Left colon (tissue), 2 donors: ENCODE measurements at regions not wholly inside any gene's neighbourhood (a gene's known extent, or its start where the extent isn't known, plus 50 kb on each side); places are given as distances from the start of the nearest gene placed in this dataset.

Experiments used
- ATAC-seq: fragments of 200-7000 bp; cut with Tn5 transposase; one replicate; pipeline ENCODE4 v1.9.1; 2020; ENCODE audit warnings: mild to moderate bottlenecking, moderate library complexity
- DNase-seq, 2 donors: peaks; one replicate each; pipeline ENCODE4 v3.0.0-alpha.2; 2020
- intact Hi-C, 2 donors: fragments of 100-400 bp; cut with DNase I in 1 of 2; cut with micrococcal nuclease in 1 of 2; formaldehyde crosslinking; loops; one replicate each; pipeline versions ENCODE4 v1.11.2 to v1.14.0; 2022; cut with DNase I, micrococcal nuclease
- donor health status: DM: no; HTN: no; CAD: no.
- donor health status: DM: yes; HTN: yes; CAD: no.

GRCh38 chr3:22089284-22089683 is 338.3 kb upstream of the ZNF385D start:
- intact Hi-C loops, result no loop called here

DNA sequence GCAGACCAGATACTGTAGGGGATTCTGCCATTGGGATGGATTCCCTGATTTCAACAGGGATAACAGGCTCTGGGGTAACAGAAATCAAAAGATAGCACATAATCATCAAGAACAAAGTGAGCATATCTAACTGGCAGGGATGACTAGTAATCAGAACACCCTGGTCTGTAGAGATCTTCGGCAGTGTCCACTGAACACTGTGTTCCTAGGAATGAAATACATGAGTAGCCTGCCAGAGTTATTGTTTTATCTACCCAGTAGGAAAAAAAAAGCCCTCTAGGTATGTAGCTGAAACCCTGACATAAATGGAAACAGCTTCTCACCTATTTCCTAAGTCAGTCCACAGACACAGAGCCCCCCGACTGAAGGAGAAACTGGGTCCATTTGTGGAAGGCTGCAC is 340.3 kb upstream of the ZNF385D start:
- no peak for DNase-seq
- intact Hi-C loops, result no loop called here
- no peak for ATAC-seq

More at GRCh38 chr3:22089284-22089683, 338.3 kb upstream of the ZNF385D start:
- ATAC-seq, result peak; percentile 68
- peak in 1 of 2 donors; percentile 7 for DNase-seq

GRCh38 chr3:22098021-22098420 is 347.0 kb upstream of the ZNF385D start:
- ATAC-seq (no peak), DNase-seq (no peak)
- intact Hi-C loops, result no loop called here

GRCh38 chr3:22101351-22101750 is 350.3 kb upstream of the ZNF385D start:
- no peak for DNase-seq
- ATAC-seq, result no peak
- intact Hi-C loops, result no loop called here

DNA sequence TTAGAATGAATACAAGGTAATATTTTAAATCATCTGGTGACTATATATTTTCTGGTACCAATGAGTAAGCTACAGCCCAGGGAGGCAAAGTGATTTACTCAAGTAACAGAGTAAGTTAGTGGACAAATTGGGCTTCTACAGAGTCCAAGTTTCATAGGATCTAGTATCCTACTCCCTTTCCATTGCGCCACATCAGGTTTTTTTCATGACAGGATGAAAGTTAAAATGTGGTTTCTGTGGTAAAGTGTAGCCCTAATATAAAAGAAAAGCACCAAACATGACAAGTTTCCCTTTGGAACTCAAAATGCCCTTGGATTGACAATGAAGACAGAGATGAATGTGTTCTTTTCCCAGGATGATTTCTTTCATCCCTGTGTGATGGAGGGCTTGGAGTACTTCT is 350.8 kb upstream of the ZNF385D start:
- intact Hi-C loops, result no loop called here
- ATAC-seq, result no peak

GRCh38 chr3:22103423-22103822 is 352.4 kb upstream of the ZNF385D start:
- ATAC-seq (no peak), DNase-seq (no peak)
- intact Hi-C loops, result no loop called here

More for the DNA sequence above, 350.8 kb upstream of the ZNF385D start:
- no peak for DNase-seq

- no peak for ATAC-seq
- no peak for DNase-seq
- intact Hi-C loops, result no loop called here
Observed at GRCh38 chr3:22106213-22106896, 355.3 kb upstream of the ZNF385D start.

DNA sequence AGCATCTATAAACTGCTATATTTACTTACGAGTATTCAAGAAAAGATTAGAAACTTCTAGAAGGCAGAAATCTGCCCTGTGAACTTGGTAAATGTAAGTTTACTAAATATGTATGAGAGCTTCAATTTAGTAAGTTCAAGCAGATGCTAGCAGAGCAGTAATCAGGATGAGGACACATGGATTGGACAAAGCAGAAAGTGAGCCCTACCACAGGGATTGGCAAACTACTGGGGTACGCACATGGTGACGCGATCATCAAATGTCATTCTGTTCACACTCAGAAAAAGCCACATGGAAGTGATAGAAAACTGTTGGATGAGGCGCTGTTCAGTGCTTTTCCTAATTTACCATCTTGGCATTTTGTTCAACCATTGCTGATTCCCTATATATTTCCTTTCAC is 360.2 kb upstream of the ZNF385D start:
- intact Hi-C loops, result no loop called here
- DNase-seq (no peak), ATAC-seq (no peak)

DNA sequence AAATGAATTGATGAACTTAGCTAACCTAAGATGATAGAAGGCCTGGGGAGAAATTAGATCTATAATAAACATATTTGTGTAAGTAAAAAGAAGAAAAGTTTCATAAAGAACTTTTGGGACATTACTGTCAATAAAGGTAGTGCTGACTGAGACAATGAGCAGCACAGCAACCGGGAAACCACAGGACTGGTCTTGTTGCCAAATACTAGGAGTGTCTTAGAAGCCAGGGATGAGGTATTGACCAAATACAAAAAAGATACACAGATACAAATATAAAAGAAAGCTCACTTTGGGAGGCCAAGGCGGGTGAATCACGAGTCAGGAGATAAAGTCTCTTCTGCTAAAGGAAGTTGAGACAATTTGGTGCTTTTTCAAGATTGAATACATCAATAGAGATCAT is 362.4 kb upstream of the ZNF385D start:
- intact Hi-C loops, result no loop called here
- DNase-seq (no peak), ATAC-seq (no peak)

GRCh38 chr3:22115581-22115980 is 364.6 kb upstream of the ZNF385D start:
- intact Hi-C loops, result loop anchor here in 1 of 2 donors (5.0 kb wide), 1 partner anchor 1773 kb away; no protein-coding TSS in a partner anchor
- DNase-seq, result no peak
- no peak for ATAC-seq

DNA sequence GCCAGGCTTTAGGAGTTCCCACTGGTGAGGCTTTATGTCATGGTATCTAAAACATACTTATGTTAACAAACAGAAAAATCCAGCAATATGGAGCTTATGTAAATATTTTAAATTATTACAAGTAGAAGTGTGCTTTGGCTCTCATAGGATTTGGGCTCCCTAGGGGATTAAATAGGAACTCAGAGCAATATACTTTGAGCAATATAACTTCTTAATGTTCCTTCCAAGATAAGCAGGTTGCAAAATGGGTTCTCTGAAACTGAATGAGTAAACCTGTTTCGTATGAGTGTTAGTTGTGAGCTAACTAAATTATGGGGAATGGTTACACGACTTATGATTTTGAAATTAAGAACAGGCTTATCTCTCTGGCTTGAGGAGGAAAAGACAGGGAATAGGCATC is 366.1 kb upstream of the ZNF385D start:
- ATAC-seq, result no peak
- intact Hi-C loops, result loop anchor here in 1 of 2 donors (5.0 kb wide), 1 partner anchor 1775 kb away; no protein-coding TSS in a partner anchor
- DNase-seq, result no peak

GRCh38 chr3:22117751-22118346 is 366.8 kb upstream of the ZNF385D start:
- DNase-seq, result no peak
- intact Hi-C loops, result loop anchor here in 1 of 2 donors (5.0 kb wide), 1 partner anchor 1776 kb away; no protein-coding TSS in a partner anchor
- ATAC-seq, result no peak

- intact Hi-C loops, result loop anchor here in 1 of 2 donors (5.0 kb wide), 1 partner anchor 1776 kb away; no protein-coding TSS in a partner anchor
- DNase-seq (no peak), ATAC-seq (no peak)
Observed at GRCh38 chr3:22118542-22118941, 367.5 kb upstream of the ZNF385D start.

DNA sequence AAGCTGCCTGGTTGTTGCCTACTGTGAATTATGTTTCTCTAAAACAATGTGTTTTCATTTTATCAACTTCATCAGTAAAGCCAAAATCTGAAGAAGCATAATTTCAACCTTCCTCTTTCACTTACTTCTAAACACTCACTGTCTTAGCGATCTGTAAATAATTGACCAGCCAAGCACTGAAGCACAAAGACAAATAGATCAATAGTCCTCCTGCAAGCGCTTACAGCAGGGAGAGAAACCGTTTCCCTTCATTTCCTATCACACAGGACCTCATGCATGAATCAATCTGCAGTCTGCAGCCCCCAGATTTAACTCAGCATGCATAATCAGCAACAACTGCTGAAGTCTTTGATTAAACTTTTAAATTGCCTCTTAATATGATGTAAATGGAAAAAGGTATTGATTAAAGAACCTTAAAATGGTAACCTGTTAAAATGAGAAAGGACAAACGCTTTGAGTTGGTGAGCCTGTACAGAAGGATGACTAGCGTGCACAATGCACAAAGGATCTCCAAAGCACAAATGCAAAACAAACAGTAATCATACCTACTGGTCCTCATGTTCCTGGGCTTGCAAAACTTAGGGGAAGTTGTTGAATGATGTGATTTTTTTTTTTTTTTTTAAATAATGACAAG is 370.2 kb upstream of the ZNF385D start:
- intact Hi-C loops, result no loop called here
- no peak for ATAC-seq
- DNase-seq, result no peak

DNA sequence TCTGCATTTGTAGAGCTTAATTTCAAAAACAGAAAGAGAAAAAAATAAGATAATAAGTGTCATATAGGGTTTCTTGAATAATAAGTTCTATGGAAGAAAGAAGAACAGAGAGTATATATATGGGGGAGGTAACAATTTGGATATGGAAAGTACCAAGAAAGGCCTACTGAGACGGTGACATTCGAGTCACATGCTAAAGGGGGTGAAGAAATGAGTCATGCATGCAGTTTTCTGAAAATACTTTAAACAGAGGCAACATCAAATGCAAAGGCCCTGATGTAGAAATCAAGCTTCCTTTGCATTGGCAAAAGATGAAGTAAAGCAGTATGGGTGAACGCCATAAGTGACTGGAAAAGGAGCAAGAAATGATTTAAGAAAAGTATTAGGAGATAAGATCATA is 371.6 kb upstream of the ZNF385D start:
- ATAC-seq (no peak), DNase-seq (no peak)
- intact Hi-C loops, result no loop called here

- no peak for DNase-seq
- ATAC-seq, result no peak
- intact Hi-C loops, result no loop called here
Observed at GRCh38 chr3:22129101-22129500, 378.1 kb upstream of the ZNF385D start.

GRCh38 chr3:22141769-22142168 is 390.8 kb upstream of the ZNF385D start:
- intact Hi-C loops, result no loop called here
- ATAC-seq, result no peak
- DNase-seq, result no peak

GRCh38 chr3:22147161-22147560 is 396.2 kb upstream of the ZNF385D start:
- ATAC-seq (no peak), DNase-seq (no peak)
- intact Hi-C loops, result no loop called here

GRCh38 chr3:22156868-22157267 is 405.9 kb upstream of the ZNF385D start:
- DNase-seq (peak; percentile 9 to 31), ATAC-seq (peak; percentile 98)
- intact Hi-C loops, result no loop called here

DNA sequence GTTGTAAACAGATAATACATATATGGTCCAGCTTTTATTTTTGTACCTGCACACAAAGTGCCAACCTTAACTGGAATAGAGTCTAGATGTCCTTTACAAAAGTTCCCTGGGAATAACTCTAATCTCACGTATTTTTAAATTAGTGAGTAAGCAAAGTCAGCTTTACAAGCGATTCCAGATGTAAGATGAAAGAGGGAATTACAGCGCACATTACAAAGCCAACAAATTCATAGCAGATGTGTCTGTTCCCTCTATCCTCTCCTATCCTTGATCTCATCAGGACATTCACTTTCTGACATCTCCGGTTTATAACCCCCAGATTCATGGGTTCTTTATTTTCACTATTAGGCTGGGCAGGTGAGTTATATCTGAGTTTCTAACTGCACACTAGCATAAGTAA is 406.8 kb upstream of the ZNF385D start:
- intact Hi-C loops, result no loop called here
- ATAC-seq (no peak), DNase-seq (no peak)
